ENCODE measurements at regions not wholly inside any gene's neighbourhood (a gene's known extent, or its start where the extent isn't known, plus 50 kb on each side); places are given as distances from the start of the nearest gene placed in this dataset.

DNA sequence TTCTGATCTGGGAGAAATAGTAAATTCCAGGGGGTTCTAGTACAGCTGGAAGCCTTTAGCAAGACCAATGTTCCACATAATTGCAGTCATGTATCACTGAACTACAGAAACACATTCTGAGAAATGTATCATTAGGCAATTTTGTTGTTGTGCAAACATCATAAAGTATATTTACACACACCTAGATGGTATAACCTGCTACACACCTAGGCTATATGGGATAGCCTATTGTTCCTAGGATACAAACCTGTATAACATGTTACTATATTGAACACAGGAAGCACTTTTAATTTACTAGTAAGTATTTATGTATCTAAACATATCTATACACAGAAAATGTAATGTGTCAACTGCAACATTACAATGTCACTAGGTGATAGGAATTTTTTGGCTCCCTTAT, 525.9 kb upstream of the NRSN1 start:
- Mint-ChIP-seq H3K27me3 (no peaks in the 10 kb centered on the region), H3K9me3 (peaks cover 14% of the 10 kb centered on the region), H3K4me3 (no peak overlapping the region), H3K36me3 (no peaks in the 10 kb centered on the region), H3K27ac (no peak overlapping the region), H3K4me1 (no peaks in the 10 kb centered on the region)
- DNase-seq, result no peak
- CTCF ChIA-PET, result no interaction called here

DNA sequence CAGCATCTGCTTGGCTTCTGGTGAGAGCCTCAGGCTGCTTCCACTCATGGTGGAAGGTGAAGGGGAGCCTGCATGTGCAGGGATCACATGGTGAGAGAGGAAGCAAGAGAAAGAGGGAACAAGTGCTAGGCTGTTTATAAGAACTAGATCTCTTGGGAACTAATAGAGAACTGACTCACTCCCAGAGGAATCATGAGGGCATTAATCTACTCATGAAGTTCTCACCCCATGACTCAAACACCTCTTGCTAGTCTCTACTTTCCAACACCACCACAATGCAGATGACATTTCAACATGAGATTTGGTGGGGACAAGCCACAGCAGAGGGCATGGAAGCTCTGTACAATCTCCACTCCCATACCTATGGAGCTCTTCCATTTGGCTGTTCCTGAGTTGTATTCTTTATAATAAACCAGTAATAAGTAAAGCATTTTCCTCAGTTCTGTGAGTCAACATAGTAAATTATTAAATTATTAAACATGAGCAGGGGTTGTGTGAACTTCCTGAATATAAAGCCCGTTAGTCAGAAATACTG, 524.1 kb upstream of the NRSN1 start:
- DNase-seq, result no peak
- no peaks in the 10 kb centered on the region for H3K36me3 Mint-ChIP-seq
- no peaks in the 10 kb centered on the region for H3K4me1 Mint-ChIP-seq
- CTCF ChIA-PET, result no interaction called here
- no peak overlapping the region for H3K4me3 Mint-ChIP-seq
- no peak overlapping the region for H3K27ac Mint-ChIP-seq
- H3K27me3 Mint-ChIP-seq, result no peaks in the 10 kb centered on the region
- H3K9me3 Mint-ChIP-seq, result peaks cover 10% of the 10 kb centered on the region

DNA sequence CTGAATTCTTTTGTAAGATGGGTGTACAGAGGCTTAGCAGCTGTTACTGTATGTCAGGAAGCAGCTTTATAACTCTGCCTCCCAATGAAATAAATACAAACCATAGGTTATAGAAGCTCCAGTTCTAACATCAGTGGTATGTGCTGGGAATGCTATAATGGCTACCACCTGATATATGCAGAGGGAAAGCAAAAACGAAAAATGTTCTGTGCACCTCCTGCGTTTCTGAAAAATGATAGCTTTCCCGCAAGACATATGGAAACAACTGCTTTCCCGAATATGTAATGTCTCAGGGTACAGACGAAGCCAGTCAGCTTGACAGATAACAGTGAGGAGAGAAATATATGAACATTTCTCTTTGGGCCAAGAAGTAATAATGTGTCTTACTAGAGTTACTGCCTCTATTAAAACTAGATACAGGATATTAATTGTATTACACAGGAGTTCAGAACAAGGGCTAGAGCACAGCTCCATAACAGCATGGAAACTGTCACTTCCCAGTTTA, 517.0 kb upstream of the NRSN1 start:
- Mint-ChIP-seq H3K4me1 (no peaks in the 10 kb centered on the region), H3K27ac (no peak overlapping the region), H3K27me3 (no peaks in the 10 kb centered on the region), H3K4me3 (no peak overlapping the region), H3K9me3 (peaks cover 2% of the 10 kb centered on the region), H3K36me3 (no peaks in the 10 kb centered on the region)
- no peak for DNase-seq
- CTCF ChIA-PET, result no interaction called here

DNA sequence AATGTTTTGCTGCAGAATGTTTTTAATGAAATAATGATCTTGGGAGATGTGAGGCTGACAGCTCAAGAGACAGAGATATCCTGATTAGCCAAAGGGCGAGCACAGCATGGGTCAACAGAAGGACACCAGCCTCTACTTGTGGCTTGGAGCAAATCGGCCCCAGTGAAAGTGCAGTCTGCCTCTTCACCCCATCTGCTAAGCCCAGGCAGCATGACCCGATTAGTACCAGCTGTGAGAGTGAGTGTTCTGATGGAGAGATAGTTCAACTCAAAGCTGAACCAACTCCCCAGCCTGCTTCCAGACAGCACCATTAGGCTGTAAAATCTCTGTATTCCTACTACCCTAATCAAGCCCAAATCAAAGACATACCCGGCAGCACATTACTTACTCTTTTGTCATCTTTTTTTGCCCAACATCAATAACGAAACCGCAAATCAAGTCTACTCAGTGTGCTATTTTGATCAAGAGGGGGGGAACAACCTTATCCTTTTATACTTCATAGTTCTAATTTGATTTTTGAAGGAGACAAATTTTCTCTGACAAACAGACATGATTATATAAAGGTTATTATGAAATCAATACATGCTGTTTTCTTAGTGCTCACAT, 514.1 kb upstream of the NRSN1 start:
- Mint-ChIP-seq H3K4me3 (no peak overlapping the region), H3K27ac (no peak overlapping the region), H3K36me3 (no peaks in the 10 kb centered on the region), H3K9me3 (peaks cover 2% of the 10 kb centered on the region), H3K27me3 (no peaks in the 10 kb centered on the region), H3K4me1 (no peaks in the 10 kb centered on the region)
- no peak for DNase-seq
- CTCF ChIA-PET, result no interaction called here

DNA sequence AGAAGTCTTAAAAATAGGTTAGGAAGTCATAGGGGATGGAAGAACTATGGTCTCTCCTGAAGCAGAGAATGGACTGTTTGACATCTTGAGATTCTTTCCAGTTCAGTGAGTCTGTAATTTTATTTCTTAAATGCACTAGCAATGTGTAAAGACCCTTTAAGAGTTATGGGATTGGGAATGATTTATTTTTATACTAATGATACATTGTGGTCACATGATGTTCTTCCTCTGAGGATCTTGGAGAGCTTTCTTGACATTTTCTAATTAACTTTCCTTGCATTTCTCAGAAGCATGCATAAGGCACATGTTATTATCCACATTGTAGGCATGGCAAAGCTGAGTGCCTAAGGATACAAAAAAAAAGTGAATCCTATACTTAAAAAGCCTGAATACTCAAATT, 507.6 kb upstream of the NRSN1 start:
- Mint-ChIP-seq H3K27ac (no peak overlapping the region), H3K27me3 (no peaks in the 10 kb centered on the region), H3K4me3 (no peak overlapping the region), H3K36me3 (no peaks in the 10 kb centered on the region), H3K4me1 (no peaks in the 10 kb centered on the region), H3K9me3 (peaks cover 8% of the 10 kb centered on the region)
- CTCF ChIA-PET, result no interaction called here
- no peak for DNase-seq

DNA sequence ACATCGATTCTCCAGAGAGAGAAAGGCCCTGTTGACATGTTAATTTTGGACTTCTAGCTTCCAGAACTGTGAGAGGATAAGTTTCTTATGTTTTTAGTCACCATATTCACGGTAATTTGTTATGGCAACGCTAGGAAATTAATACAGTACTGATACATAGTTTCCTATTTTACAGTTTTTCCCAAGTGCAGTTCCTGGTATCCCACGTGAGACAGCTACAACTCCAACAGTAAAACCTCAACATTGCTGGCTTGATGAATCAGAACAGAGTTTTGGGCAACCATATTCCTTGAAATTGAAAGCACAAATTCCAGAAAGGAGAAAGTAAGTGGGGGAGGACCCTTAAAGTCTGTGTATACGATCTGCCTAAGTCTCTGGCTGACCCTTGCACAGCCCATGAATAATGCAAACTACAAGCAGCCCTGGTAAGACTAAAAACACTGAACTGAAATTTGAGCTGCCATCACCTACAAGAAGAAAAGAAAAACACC, 505.1 kb upstream of the NRSN1 start:
- CTCF ChIA-PET, result no interaction called here
- no peaks in the 10 kb centered on the region for H3K4me1 Mint-ChIP-seq
- no peaks in the 10 kb centered on the region for H3K27me3 Mint-ChIP-seq
- no peak for DNase-seq
- H3K36me3 Mint-ChIP-seq, result no peaks in the 10 kb centered on the region
- H3K27ac Mint-ChIP-seq, result no peak overlapping the region
- peaks cover 5% of the 10 kb centered on the region for H3K9me3 Mint-ChIP-seq
- H3K4me3 Mint-ChIP-seq, result no peak overlapping the region

DNA sequence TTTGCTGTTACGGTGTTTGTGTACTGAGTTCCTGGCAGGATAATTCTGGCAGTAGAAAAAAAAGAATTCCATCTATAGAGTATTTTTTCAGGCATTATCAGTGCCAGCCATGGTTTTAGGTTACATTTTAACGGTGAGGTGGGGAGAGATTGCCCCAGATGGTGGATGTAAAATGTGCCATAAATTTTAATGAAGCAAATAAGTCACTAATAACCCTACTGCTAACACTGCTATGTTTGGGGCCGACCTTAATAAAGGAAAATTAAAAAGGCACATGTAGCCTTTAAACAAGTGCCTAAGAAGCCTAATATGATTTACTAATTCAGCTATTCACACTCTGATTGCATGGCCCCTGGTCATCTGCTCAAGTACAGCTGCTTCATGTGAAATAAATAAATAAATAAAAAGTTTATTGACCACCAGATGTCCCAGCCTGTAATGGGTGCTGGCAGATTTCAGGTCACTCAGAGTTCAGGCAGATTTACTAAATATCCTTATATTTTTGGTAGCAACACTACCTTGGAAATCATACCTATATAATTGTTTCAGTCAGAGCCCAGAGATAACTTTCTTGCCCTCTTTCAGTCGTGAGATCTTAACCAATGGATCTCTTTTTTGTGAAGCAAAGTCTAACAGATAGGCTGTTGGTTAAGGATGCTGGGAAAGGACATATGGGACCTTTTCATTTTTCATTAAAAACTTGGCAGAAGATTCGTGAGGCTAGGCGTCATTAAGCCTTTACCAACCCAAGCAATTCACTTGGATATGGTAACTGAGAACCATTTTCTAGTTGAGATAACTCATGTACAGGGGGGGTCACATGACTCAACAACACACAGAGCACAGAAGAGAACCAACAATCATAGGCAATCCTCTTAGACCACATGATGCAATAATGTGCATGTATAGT, 495.0 kb upstream of the NRSN1 start:
- Mint-ChIP-seq H3K4me3 (no peak overlapping the region), H3K4me1 (no peaks in the 10 kb centered on the region), H3K27me3 (no peaks in the 10 kb centered on the region), H3K27ac (no peak overlapping the region), H3K36me3 (no peaks in the 10 kb centered on the region), H3K9me3 (no peaks in the 10 kb centered on the region)
- CTCF ChIA-PET, result no interaction called here
- no peak for DNase-seq

DNA sequence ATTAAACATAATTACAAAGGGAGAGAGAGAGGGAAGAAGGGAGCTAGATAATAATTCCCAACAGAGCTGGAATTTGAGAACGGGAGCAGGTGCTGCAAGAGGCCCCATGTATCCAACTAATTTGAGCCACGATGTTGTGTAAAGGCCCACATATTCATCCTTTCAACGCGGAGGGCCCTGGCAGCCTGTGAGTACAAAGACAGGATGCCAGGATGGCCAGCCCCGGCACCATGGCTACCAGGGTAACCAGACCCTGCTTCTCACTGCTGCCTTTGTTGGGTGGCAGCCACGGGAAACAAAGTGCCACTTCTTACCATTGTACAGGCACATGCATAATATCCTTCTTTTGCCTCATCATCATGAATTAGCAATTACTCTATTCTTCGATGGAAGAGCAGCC, 492.0 kb upstream of the NRSN1 start:
- Mint-ChIP-seq H3K27me3 (no peaks in the 10 kb centered on the region), H3K4me1 (no peaks in the 10 kb centered on the region), H3K36me3 (no peaks in the 10 kb centered on the region), H3K4me3 (no peak overlapping the region), H3K9me3 (no peaks in the 10 kb centered on the region), H3K27ac (no peak overlapping the region)
- DNase-seq, result no peak
- CTCF ChIA-PET, result no interaction called here

DNA sequence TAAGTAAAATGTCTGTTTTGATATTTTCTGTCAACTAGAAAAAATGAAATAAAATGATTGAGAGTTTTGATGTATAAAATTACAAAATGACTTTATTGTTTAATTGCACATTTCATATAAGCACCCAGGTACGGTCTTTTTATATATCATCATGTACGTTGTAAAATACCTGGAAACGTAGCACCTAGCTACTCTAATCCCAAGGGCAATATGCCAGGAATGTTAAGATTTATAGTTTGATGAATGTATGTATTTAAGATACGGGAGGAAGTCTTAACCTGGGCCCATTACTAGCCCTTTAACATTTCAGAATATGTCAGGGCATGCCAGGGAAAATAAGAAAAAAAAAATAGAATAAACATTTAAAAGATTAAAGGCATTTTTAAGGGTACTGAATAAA, 490.9 kb upstream of the NRSN1 start:
- Mint-ChIP-seq H3K36me3 (no peaks in the 10 kb centered on the region), H3K27me3 (no peaks in the 10 kb centered on the region), H3K4me3 (no peak overlapping the region), H3K9me3 (no peaks in the 10 kb centered on the region), H3K4me1 (no peaks in the 10 kb centered on the region), H3K27ac (no peak overlapping the region)
- no peak for DNase-seq
- CTCF ChIA-PET, result no interaction called here

DNA sequence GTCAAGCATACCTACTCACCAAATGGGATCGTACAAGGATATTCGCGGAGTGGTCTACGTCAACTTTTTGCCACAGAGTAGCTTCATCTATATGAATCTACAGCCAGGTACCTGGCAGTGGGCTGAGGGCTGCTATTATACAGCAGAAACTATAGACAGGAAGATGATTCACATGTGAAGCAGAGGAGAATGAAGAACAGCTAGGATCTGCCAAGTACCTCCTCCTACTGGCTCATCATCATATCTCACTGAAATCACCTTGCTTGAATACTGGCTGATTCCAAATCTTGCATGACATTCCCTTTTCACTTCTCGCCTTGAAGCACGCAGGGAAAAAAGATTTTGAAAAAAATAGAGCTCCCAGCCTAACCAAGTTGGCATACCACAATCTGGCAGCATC, 488.7 kb upstream of the NRSN1 start:
- no peak overlapping the region for H3K4me3 Mint-ChIP-seq
- no peak overlapping the region for H3K27ac Mint-ChIP-seq
- CTCF ChIA-PET, result no interaction called here
- no peaks in the 10 kb centered on the region for H3K36me3 Mint-ChIP-seq
- no peaks in the 10 kb centered on the region for H3K4me1 Mint-ChIP-seq
- DNase-seq, result no peak
- no peaks in the 10 kb centered on the region for H3K27me3 Mint-ChIP-seq
- no peaks in the 10 kb centered on the region for H3K9me3 Mint-ChIP-seq

DNA sequence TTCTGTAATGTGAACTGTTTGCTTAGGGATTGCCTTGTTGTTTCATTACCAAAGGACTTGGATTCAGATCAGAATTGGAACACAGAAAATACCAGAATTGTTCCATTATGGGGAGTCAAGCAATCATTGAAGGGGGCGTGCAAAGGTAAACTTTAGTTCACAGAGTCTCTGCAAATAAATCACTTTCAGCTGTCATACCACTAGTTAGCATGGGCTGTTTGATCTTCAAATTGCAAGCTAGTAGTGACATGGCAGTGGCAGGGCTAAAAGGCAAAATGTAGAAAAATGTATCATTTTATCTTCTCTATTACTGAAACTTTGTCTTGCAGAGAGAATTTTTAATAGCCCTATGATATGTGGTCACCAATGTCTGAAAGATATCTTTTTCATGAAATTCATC, 483.2 kb upstream of the NRSN1 start:
- Mint-ChIP-seq H3K36me3 (no peaks in the 10 kb centered on the region), H3K27ac (no peak overlapping the region), H3K4me1 (no peaks in the 10 kb centered on the region), H3K27me3 (no peaks in the 10 kb centered on the region), H3K4me3 (no peak overlapping the region), H3K9me3 (no peaks in the 10 kb centered on the region)
- CTCF ChIA-PET, result no interaction called here
- DNase-seq, result no peak

DNA sequence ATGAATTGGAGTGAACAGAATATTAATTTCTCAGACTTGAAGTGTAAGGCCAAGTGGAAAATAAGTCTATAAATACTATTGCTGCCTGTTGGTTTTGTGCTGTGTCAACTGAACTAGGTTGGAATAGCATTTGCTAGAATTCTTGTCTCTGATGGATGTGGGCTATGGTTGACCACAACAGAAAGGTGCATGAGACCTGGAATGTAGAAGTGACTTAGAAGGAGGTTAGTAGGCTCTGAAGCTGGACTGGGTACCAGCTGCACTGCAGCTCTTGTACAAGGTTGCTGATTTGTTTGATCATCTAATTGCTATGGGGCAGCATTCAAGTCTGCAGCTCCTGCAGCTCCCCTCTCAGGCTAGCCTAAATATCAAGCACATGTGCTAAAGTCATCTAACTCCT, 479.0 kb upstream of the NRSN1 start:
- Mint-ChIP-seq H3K27ac (no peak overlapping the region), H3K4me3 (no peak overlapping the region), H3K9me3 (no peaks in the 10 kb centered on the region), H3K36me3 (no peaks in the 10 kb centered on the region), H3K27me3 (no peaks in the 10 kb centered on the region), H3K4me1 (no peaks in the 10 kb centered on the region)
- CTCF ChIA-PET, result no interaction called here
- no peak for DNase-seq

DNA sequence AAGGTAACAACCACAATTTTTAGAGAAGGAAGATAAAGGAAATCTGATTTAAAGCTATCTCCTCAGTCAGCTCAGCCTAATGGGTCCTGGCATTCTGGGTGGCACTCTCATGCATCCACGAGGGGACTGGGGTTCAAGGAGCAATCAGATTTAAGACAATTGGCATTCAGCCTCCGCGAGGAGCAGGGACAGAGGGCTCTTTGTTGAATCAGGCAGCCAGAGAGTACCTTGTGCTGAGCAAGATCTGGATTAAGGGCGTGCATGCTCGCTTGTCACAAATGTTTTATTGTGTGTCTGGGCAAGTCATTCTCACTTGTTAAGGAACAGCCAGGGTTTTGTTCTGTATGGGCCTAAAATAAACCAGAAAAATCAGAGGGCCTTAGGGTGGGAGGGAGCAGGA, 475.3 kb upstream of the NRSN1 start:
- CTCF ChIA-PET, result no interaction called here
- Mint-ChIP-seq H3K27ac (no peak overlapping the region), H3K27me3 (no peaks in the 10 kb centered on the region), H3K36me3 (no peaks in the 10 kb centered on the region), H3K4me3 (no peak overlapping the region), H3K9me3 (no peaks in the 10 kb centered on the region), H3K4me1 (no peaks in the 10 kb centered on the region)
- DNase-seq, result no peak

DNA sequence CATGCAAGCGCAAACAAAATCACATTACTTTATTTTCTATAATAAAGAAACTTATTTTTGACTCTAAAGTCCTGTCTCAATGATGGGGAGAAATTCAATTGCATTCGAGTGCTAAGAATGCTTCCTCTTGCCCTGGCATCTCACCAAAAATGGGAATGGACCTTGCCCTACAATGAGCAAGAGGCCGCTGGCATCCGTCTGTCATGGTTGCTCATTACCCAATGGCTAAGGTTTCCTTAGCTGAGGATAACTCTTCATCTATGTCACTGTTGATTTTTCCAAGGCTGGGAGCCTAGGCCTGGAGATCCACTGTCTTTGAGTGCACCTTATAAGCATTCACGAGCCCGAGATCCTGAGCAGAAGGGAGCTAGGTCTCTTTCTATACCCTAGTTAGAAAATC, 471.3 kb upstream of the NRSN1 start:
- Mint-ChIP-seq H3K27me3 (no peaks in the 10 kb centered on the region), H3K4me3 (no peak overlapping the region), H3K9me3 (peaks cover 6% of the 10 kb centered on the region), H3K36me3 (no peaks in the 10 kb centered on the region), H3K4me1 (no peaks in the 10 kb centered on the region), H3K27ac (no peak overlapping the region)
- DNase-seq, result no peak
- CTCF ChIA-PET, result no interaction called here

DNA sequence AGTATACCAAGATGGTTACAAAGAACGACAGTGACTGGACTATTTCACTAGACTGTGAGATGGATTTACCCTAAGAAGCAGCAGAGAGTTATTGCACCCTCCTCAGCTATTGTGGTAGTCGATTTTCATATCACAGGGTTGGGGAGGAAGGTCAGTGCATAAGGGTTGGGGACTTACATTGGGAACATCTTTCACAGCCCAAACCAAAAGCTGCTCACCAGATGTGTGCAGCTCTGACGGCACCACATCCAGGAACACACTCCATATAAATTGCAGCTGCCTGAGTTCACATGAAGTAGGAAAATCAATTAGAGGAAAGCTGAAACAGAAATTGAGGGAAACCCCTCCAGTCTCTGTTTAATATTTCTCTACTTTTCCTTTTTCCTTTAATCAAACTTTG, 470.5 kb upstream of the NRSN1 start:
- Mint-ChIP-seq H3K36me3 (no peaks in the 10 kb centered on the region), H3K4me1 (no peaks in the 10 kb centered on the region), H3K27me3 (no peaks in the 10 kb centered on the region), H3K4me3 (no peak overlapping the region), H3K9me3 (peaks cover 6% of the 10 kb centered on the region), H3K27ac (no peak overlapping the region)
- no peak for DNase-seq
- CTCF ChIA-PET, result no interaction called here

All from activated naive CD4-positive, alpha-beta T cell treated with anti-CD3 and anti-CD28 coated beads, Interleukin-2, amount 10 ng/mL, durations not matched to agents 7 days and 5 days (primary cell).